ENCODE measurements at regions not wholly inside any gene's neighbourhood (a gene's known extent, or its start where the extent isn't known, plus 50 kb on each side); places are given as distances from the start of the nearest gene placed in this dataset.

- TF ChIP-seq CTCF (IDR thresholded peaks at IDR 0.05), result no peak
- TF ChIP-seq EP300 (IDR thresholded peaks at IDR 0.05; ENCODE audit: low read depth), result no peak
Measured at GRCh38 chr5:63055421-63055820, 476.8 kb downstream of the LRRC70 start.

Measured in transverse colon (tissue), 3 donors.